ENCODE measurements at regions not wholly inside any gene's neighbourhood (a gene's known extent, or its start where the extent isn't known, plus 50 kb on each side); places are given as distances from the start of the nearest gene placed in this dataset.

DNA sequence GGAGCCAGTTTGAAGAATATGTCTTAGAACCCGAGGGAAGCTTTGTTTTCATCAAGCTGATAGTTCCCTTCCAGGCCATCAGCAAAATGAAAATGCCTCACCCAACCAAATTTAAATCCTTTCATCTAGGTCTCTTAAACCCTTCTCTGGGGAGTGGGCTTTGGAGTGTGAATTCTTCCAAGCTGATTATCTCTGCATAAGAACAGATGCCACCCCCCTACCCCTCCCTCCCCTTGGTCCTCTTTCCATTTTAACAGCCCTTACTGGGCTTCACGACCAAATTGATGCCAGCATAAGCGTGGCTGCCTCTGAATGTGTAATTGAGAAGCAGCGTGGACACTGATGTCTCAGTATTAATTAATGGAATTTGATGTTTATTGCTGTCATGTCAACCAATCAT, 509.7 kb upstream of the CLINT1 start:
- H3K36me3 ChIP-seq, result no peaks in the 10 kb centered on the region
- no peak overlapping the region for H3K27ac ChIP-seq
- TF ChIP-seq POLR2A (IDR thresholded peaks at IDR 0.05), result no peak
- TF ChIP-seq, protein P1, sequence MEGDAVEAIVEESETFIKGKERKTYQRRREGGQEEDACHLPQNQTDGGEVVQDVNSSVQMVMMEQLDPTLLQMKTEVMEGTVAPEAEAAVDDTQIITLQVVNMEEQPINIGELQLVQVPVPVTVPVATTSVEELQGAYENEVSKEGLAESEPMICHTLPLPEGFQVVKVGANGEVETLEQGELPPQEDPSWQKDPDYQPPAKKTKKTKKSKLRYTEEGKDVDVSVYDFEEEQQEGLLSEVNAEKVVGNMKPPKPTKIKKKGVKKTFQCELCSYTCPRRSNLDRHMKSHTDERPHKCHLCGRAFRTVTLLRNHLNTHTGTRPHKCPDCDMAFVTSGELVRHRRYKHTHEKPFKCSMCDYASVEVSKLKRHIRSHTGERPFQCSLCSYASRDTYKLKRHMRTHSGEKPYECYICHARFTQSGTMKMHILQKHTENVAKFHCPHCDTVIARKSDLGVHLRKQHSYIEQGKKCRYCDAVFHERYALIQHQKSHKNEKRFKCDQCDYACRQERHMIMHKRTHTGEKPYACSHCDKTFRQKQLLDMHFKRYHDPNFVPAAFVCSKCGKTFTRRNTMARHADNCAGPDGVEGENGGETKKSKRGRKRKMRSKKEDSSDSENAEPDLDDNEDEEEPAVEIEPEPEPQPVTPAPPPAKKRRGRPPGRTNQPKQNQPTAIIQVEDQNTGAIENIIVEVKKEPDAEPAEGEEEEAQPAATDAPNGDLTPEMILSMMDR (IDR thresholded peaks at IDR 0.05), result no peak
- intact Hi-C loops (cut with DNase I), result no loop called here
- H3K4me1 ChIP-seq, result no peaks in the 10 kb centered on the region
- H3K4me3 ChIP-seq, result no peak overlapping the region
- 64 to 68% methylated on average over 4 of the region's 4 CpGs for WGBS, 2 donors
- no peaks in the 10 kb centered on the region for H3K9me3 ChIP-seq
- no peaks in the 10 kb centered on the region for H3K27me3 ChIP-seq
- DNase-seq, result no peak

DNA sequence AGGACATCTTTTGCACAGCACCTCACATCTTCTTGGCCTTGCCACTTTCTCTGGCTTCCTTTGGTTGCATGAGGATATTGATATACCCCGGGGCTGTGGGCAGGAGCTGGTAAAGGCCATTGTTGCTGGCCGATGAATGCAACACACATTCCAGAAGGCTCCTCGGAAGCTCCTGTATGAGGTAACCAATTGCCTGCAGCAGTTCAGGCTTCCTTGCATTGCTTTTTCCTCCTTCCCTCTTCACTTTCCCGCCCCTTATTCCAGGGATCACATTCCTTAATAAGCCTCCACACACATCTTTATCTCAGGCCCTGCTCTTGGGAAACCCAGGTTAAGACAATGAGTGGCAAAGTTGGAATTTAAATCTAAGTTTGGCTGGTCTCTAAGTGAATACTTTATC, 505.4 kb upstream of the CLINT1 start:
- intact Hi-C loops (cut with DNase I), result no loop called here
- DNase-seq, result no peak
- 58 to 64% methylated on average over 4 of the region's 4 CpGs for WGBS, 2 donors

DNA sequence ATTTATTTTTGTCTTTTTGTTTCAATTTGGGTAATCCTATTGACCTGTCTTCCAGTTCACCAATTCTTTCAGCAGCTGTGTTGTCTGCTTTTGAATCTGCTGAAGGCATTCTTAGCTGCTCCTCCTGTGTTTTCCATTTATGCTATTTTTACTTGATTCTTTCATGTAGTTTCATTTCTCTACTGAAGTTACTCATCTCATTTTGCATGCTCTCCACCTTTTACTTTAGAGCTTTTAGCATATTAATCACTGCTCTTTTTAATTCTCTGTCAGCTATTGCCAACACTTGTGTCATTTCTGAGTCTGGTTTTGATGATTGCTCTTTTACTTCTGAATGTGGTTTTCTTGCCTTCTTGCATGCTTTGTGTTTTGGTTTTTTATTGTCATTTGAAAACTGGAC, 496.0 kb upstream of the CLINT1 start:
- Histone ChIP-seq H3K27me3 (no peaks in the 10 kb centered on the region), H3K9me3 (no peaks in the 10 kb centered on the region), H3K36me3 (no peaks in the 10 kb centered on the region), H3K4me1 (no peaks in the 10 kb centered on the region), H3K4me3 (no peak overlapping the region), H3K27ac (no peak overlapping the region)
- intact Hi-C loops (cut with DNase I), result no loop called here
- TF ChIP-seq POLR2A (IDR thresholded peaks at IDR 0.05), result no peak
- TF ChIP-seq, protein P1 (IDR thresholded peaks at IDR 0.05), result no peak
- no peak for DNase-seq

More for the DNA sequence above, 505.4 kb upstream of the CLINT1 start:
- Histone ChIP-seq H3K27me3 (no peaks in the 10 kb centered on the region), H3K4me1 (no peaks in the 10 kb centered on the region), H3K9me3 (no peaks in the 10 kb centered on the region), H3K4me3 (no peak overlapping the region), H3K36me3 (no peaks in the 10 kb centered on the region), H3K27ac (no peak overlapping the region)
- TF ChIP-seq, protein P1 (IDR thresholded peaks at IDR 0.05), result no peak
- no peak for TF ChIP-seq POLR2A (IDR thresholded peaks at IDR 0.05)

DNA sequence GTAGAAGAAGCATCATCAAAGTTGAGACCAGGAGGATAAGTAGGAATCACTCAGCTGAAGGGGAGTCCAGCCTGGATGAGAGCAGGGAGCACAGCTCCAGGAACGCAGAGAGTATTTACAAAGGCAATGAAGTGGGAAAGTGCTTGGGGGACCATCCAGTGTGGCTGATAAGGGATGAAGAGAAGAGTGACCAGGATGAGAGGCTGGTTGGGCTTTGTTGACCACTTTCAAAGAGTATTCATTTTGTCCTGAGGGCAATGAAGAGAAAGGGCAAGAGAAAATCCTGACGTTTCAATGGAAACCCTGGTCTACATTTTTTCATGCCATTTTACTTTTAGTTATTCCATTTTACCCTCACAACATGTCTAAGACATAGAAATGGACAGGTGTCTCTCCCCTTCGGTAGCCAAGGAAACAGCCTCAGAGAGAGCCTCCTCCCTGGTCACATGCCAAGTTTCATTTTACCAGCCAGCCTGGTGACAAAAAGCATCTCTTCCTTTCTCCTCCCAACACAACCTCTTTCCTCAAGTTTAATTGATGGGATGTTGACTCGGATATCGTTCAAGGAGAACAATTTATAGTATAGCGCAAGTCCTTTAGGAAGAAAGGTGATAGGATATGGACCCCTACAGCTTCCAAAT, 492.7 kb upstream of the CLINT1 start:
- Histone ChIP-seq H3K27me3 (no peaks in the 10 kb centered on the region), H3K4me1 (no peaks in the 10 kb centered on the region), H3K4me3 (no peak overlapping the region), H3K9me3 (no peaks in the 10 kb centered on the region), H3K27ac (no peak overlapping the region), H3K36me3 (no peaks in the 10 kb centered on the region)
- intact Hi-C loops (cut with DNase I), result no loop called here
- 81 to 88% methylated on average over 6 of the region's 6 CpGs for WGBS, 2 donors
- TF ChIP-seq, protein P1 (IDR thresholded peaks at IDR 0.05), result no peak
- TF ChIP-seq POLR2A (IDR thresholded peaks at IDR 0.05), result no peak
- no peak for DNase-seq

DNA sequence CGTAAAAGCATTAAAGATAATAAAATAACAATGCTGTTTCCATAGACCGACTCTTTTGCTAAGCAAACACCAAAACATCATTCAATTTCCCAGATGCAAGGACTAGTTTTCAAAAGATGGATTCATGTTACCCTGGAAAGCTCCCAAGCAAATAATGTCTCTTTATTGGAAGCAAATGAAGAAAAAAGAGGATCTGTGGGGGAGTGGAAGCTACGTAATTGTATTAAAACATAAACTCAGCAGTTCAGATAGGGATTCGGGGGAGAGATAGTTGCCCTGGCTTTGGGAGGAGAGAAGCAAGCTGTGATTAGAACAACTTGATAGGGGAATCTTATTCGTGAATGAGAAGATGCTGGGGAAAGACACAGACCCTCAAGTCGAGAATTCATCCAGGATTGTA, 491.0 kb upstream of the CLINT1 start:
- Histone ChIP-seq H3K27ac (no peak overlapping the region), H3K9me3 (no peaks in the 10 kb centered on the region), H3K4me3 (no peak overlapping the region), H3K36me3 (no peaks in the 10 kb centered on the region), H3K27me3 (no peaks in the 10 kb centered on the region), H3K4me1 (no peaks in the 10 kb centered on the region)
- TF ChIP-seq, protein P1 (IDR thresholded peaks at IDR 0.05), result no peak
- TF ChIP-seq POLR2A (IDR thresholded peaks at IDR 0.05), result no peak
- DNase-seq, result no peak
- intact Hi-C loops (cut with DNase I), result no loop called here
- 43 to 59% methylated on average over 6 of the region's 6 CpGs for WGBS, 2 donors
